ENCODE measurements at regions not wholly inside any gene's neighbourhood (a gene's known extent, or its start where the extent isn't known, plus 50 kb on each side); places are given as distances from the start of the nearest gene placed in this dataset.
"Not testable (repeated sequence)": the region's sequence is repeated elsewhere in the genome, so short reads cannot be mapped to it uniquely, and the experiment has no call there.

DNA sequence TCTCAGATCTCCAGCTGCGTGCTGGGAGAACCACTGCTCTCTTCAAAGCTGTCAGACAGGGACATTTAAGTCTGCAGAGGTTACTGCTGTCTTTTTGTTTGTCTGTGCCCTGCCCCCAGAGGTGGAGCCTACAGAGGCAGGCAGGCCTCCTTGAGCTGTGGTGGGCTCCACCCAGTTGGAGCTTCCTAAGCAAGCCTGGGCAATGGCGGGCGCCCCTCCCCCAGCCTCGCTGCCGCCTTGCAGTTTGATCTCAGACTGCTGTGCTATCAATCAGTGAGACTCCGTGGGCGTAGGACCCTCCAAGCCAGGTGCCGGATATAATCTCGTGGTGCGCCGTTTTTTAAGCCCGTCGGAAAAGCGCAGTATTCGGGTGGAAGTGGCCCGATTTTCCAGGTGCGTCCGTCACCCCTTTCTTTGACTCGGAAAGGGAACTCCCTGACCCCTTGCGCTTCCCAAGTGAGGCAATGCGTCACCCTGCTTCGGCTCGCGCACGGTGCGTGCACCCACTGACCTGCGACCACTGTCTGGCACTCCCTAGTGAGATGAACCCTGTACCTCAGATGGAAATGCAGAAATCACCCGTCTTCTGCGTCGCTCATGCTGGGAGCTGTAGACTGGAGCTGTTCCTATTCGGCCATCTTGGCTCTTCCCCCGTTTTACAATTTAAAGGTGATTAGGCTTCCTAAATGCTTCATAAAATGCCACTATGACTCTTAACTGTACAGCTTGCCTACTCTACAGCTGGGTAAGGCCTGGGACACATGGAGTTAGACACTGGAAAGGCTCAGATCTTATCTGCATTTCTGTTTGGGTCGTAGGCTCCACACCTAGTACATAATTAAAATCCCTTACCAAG, 115.7 kb upstream of the PMCH start:
- not testable (repeated sequence) for ATAC-seq; H3K27ac Mint-ChIP-seq; H3K4me3 Mint-ChIP-seq; H3K36me3 Mint-ChIP-seq; H3K27me3 Mint-ChIP-seq; H3K9me3 Mint-ChIP-seq; H3K4me1 Mint-ChIP-seq (ENCODE audit: low read depth in 2 of 2); DNase-seq (ENCODE audit: low spot score)

DNA sequence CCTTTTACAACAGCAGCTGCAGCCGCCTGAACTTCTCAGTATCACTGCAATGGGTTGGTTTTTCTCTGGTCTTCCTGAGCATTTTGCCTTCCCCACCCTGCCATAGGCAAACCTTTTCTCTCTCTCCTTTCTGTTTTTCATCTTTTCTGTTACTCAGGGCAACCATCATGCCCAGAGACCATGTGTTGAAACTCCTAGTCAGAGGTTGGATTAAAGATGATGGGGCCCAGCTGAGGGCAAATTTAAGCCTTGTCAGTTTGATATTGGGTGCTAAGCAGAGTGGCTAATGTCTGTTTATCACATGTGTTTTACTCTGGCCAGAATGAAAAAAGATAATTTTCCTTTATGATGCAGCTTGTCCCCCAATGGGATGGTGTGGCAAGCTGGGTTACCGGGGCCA, 107.9 kb upstream of the PMCH start:
- DNase-seq (ENCODE audit: low spot score) (no peak), ATAC-seq (no peak)
- Mint-ChIP-seq H3K27me3 (peaks cover 0 to 8% of the 10 kb centered on the region in 2 donors), H3K9me3 (peaks cover 6% of the 10 kb centered on the region), H3K4me3 (no peak overlapping the region), H3K4me1 (ENCODE audit: low read depth in 2 of 2) (peaks cover 0 to 7% of the 10 kb centered on the region in 2 donors), H3K36me3 (no peaks in the 10 kb centered on the region), H3K27ac (no peak overlapping the region)

DNA sequence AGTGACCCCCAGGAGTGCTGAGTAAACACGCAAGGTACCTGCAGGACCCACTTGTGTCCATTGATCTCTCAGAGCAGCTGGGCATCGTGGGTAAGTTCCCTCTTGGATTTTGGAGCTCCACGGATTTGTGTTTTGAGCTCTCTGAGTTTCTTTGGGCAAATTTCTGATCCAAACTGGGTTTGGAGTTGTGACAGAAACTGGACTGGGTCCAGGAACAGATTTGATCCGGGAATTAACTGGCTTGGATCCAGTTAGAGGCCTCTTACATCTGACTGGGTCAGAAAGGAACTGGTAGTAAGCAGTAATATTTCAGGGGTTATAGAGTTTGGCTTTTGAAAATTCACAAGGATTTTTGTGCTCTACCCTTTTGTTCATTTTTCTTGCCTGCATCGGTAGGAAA, 107.0 kb upstream of the PMCH start:
- not testable (repeated sequence) for H3K27me3 Mint-ChIP-seq; H3K4me3 Mint-ChIP-seq; DNase-seq (ENCODE audit: low spot score); H3K36me3 Mint-ChIP-seq; H3K9me3 Mint-ChIP-seq; H3K27ac Mint-ChIP-seq; ATAC-seq; H3K4me1 Mint-ChIP-seq (ENCODE audit: low read depth in 2 of 2)

DNA sequence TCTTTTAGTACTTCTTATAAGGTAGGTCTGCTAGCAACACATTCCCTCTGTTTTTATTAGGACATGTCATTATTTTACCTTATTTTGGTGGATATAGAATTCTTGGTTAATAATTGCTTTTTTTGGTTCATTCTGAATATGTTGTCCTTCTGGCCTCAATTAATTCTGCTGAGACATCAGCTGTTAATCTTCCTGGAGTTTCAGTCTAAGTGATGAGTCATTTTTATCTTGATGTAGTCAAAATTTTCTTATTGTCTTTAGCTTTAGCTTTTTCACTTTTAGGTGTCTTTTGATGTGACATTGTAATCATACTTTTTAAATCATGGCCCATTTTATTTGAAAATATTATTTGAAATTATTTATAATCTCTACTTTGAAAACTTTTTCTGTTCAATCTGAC, 104.9 kb upstream of the PMCH start:
- Mint-ChIP-seq H3K4me1 (ENCODE audit: low read depth in 2 of 2) (peaks cover 0 to 7% of the 10 kb centered on the region in 2 donors), H3K27ac (no peak overlapping the region), H3K27me3 (peaks cover 0 to 27% of the 10 kb centered on the region in 2 donors), H3K4me3 (no peak overlapping the region), H3K9me3 (peaks cover 6% of the 10 kb centered on the region), H3K36me3 (no peaks in the 10 kb centered on the region)
- ATAC-seq (no peak), DNase-seq (ENCODE audit: low spot score) (no peak)

DNA sequence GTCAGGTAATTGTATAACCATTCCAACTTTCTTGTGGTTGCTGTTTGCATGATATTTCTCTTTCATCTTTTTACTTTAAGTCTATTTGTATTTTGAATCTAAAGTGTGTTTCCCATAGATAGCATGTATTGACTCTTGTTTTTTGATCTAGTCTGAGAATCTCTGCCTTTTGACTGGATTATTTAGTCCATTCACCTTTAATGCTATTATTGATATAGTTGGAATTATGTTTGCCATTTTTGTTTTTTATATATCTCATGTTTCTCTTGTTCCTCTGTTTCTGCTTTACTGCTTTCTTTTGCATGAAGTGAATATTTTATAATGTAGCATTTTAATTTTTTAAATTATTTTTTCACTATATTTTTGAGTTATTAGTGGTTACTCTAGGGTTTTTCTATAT, 103.9 kb upstream of the PMCH start:
- H3K27me3 Mint-ChIP-seq, result peaks cover 0 to 37% of the 10 kb centered on the region in 2 donors
- no peak overlapping the region for H3K4me3 Mint-ChIP-seq
- no peaks in the 10 kb centered on the region for H3K36me3 Mint-ChIP-seq
- ATAC-seq (no peak), DNase-seq (ENCODE audit: low spot score) (no peak)
- peaks cover 11% of the 10 kb centered on the region for H3K9me3 Mint-ChIP-seq
- H3K27ac Mint-ChIP-seq, result no peak overlapping the region
- H3K4me1 Mint-ChIP-seq (ENCODE audit: low read depth in 2 of 2), result peaks cover 0 to 7% of the 10 kb centered on the region in 2 donors

DNA sequence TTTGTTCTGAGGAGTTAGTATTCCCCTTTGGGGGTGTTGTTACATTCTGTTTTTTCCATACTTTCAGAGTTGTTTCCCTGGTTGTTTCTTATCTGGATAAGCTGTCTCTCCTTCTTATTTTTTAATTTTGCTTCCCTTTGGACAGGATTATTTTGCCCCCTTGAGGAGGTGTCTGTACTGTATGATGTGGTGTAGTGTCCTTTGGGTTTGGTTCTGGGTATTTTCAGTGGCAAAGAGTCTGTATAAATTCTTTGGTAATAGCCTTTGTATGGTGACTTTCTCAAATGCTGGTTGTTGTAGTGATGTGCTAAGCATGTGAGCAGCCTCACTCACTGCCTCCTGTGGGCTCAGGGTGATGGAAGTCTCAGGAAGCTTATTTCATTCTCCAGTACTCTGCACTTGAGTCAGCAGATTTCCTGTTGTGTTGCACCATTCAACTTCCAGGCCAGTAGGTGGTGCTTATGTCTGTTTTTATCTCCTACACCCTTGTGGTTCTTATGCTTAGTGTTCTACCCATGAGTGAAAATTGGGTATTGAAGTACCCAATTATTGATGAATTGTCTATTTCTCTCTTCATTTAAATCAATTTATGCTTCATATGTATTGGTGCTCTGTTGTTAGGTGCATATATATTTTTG, 103.3 kb upstream of the PMCH start:
- no peak overlapping the region for H3K4me3 Mint-ChIP-seq
- peaks cover 11% of the 10 kb centered on the region for H3K9me3 Mint-ChIP-seq
- DNase-seq (ENCODE audit: low spot score) (no peak), ATAC-seq (peak; percentile 61 to 89)
- H3K36me3 Mint-ChIP-seq, result no peaks in the 10 kb centered on the region
- H3K4me1 Mint-ChIP-seq (ENCODE audit: low read depth in 2 of 2), result peaks cover 0 to 7% of the 10 kb centered on the region in 2 donors
- H3K27me3 Mint-ChIP-seq, result peaks cover 0 to 39% of the 10 kb centered on the region in 2 donors
- H3K27ac Mint-ChIP-seq, result no peak overlapping the region

DNA sequence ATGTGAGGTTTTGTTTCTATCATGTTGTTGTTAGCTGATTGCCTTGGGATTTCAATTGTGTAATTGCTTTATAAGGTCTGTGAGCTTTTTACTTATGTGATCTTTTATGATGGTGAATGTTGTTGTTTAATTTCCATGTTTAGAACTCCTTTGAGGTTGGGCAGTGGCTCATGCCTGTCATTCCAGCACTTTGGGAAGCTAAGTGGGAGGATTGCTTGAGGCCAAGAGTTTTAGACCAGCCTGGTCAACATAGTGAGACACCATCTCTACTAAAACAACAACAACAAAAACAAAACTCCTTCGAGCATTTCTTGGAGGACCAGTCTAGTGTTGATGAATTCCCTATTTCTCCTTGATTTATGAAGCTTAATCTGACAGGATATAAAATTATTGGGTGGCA, 102.1 kb upstream of the PMCH start:
- ATAC-seq, result no peak
- no peak for DNase-seq (ENCODE audit: low spot score)
- H3K4me3 Mint-ChIP-seq, result no peak overlapping the region

DNA sequence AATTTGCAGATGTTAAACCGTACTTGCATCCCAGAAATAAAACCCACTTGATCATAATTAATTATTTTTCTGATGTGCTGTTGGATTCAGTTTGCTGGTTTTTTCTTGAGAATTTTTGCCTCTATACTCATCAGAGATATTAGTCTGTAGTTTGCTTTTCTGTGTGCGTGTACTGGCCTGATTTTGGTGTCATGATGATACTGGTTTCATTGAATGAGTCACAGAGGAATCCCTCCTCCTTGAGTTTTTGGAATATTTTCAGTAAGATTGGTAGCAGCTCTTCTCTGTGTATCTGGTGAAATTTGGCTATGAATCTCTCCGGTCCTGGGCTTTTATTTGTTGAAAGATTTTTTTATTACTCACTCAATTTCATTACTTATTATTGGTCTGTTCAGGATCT, 100.4 kb upstream of the PMCH start:
- H3K4me3 Mint-ChIP-seq, result no peak overlapping the region
- H3K36me3 Mint-ChIP-seq, result no peaks in the 10 kb centered on the region
- H3K27me3 Mint-ChIP-seq, result peaks cover 0 to 39% of the 10 kb centered on the region in 2 donors
- H3K4me1 Mint-ChIP-seq (ENCODE audit: low read depth in 2 of 2), result peaks cover 0 to 7% of the 10 kb centered on the region in 2 donors
- peaks cover 11% of the 10 kb centered on the region for H3K9me3 Mint-ChIP-seq
- ATAC-seq (no peak), DNase-seq (ENCODE audit: low spot score) (no peak)
- H3K27ac Mint-ChIP-seq, result no peak overlapping the region

More for the DNA sequence above, 102.1 kb upstream of the PMCH start:
- Mint-ChIP-seq H3K9me3 (peaks cover 11% of the 10 kb centered on the region), H3K4me1 (ENCODE audit: low read depth in 2 of 2) (peaks cover 0 to 7% of the 10 kb centered on the region in 2 donors), H3K36me3 (no peaks in the 10 kb centered on the region), H3K27me3 (peaks cover 0 to 39% of the 10 kb centered on the region in 2 donors), H3K27ac (no peak overlapping the region)

DNA sequence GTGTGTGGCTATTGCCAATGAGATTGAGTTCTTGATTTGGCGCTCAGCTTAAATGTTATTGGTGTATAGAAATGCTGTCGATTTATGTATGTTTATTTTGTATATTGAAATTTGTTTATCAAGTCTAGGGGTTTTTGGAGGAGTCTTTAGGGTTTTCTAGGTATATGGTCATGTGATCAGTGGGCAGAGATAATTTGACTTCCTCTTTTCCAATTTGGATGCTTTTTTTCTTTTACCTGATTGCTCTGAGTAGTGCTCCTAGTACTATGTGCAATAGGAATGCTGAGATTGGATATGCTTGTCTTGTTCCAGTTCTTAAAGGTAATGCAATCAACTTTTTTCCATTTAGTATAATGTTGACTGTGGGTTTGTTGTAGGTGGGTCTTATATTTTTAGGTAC, 99.8 kb upstream of the PMCH start:
- peaks cover 11% of the 10 kb centered on the region for H3K9me3 Mint-ChIP-seq
- no peak for DNase-seq (ENCODE audit: low spot score)
- H3K27me3 Mint-ChIP-seq, result peaks cover 0 to 39% of the 10 kb centered on the region in 2 donors
- no peaks in the 10 kb centered on the region for H3K36me3 Mint-ChIP-seq
- peaks cover 0 to 7% of the 10 kb centered on the region in 2 donors for H3K4me1 Mint-ChIP-seq (ENCODE audit: low read depth in 2 of 2)
- no peak overlapping the region for H3K4me3 Mint-ChIP-seq
- no peak overlapping the region for H3K27ac Mint-ChIP-seq
- ATAC-seq, result no peak

DNA sequence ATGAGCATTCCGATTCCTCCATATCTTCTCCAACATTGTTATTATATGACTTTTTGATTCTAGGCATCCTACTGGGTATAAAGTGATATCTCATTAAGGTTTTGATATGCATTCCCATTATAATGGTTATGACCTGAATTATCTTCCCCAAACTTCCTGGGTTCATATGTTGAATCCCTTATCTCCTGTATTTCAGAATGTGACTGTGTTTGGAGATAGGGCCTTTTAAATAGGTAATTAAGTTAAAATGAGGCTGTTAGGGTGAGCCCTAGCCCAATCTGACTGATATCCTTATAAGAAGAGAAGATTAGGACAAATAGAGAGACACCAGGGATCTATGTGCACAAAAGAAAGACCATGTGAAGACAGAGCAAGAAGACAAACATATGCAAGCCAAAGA, 96.9 kb upstream of the PMCH start:
- H3K4me3 Mint-ChIP-seq, result no peak overlapping the region
- ATAC-seq (no peak), DNase-seq (ENCODE audit: low spot score) (no peak)
- peaks cover 0 to 31% of the 10 kb centered on the region in 2 donors for H3K27me3 Mint-ChIP-seq
- H3K36me3 Mint-ChIP-seq, result no peaks in the 10 kb centered on the region
- no peak overlapping the region for H3K27ac Mint-ChIP-seq
- H3K4me1 Mint-ChIP-seq (ENCODE audit: low read depth in 2 of 2), result no peaks in the 10 kb centered on the region
- peaks cover 9% of the 10 kb centered on the region for H3K9me3 Mint-ChIP-seq

DNA sequence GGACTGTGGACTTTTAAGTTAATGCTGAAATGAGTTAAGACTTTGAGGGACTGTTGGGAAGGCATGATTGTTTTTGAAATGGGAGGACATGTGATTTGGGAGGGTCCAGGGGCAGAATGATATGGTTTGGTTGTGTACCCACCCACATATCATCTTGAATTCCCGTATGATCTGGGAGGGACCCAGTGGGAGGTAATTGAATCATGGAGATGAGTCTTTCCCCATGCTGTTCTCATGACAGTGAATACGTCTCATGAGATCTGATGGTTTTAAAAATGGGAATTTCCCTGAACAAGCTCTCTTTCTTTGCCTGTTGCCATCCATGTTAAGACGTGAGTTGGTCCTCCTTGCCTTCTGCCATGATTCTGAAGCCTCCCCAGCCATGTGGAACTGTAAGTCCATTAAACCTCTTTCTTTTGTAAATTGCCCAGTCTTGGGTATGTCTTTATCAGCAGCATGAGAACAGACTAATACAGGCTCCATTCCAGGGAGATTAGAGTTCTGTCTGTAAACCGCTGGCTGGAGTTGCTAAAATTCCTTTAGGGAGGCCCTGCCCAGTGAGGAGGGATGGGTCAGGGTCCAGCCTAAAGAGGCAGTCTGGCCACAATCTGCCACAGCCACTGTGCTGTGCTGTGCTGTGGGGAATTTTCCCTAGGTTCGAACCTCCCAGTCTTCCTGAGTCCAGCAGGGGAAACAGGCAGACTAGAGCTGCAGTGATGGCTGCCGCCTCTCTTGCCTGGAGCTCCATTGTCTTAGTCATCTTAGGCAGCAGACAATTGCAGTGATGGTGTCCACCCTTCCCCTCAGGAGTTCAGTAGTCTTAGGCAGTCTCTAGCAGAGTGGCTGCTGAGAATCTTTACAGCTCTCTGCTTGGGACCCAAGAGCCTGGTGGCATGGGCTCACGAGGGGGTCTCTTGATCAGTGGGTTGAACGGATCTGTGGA, 94.1 kb upstream of the PMCH start:
- peak in 1 of 2 donors; percentile 24 for ATAC-seq
- not testable (repeated sequence) for H3K36me3 Mint-ChIP-seq; DNase-seq (ENCODE audit: low spot score); H3K27me3 Mint-ChIP-seq; H3K27ac Mint-ChIP-seq; H3K4me1 Mint-ChIP-seq (ENCODE audit: low read depth in 2 of 2); H3K4me3 Mint-ChIP-seq; H3K9me3 Mint-ChIP-seq

DNA sequence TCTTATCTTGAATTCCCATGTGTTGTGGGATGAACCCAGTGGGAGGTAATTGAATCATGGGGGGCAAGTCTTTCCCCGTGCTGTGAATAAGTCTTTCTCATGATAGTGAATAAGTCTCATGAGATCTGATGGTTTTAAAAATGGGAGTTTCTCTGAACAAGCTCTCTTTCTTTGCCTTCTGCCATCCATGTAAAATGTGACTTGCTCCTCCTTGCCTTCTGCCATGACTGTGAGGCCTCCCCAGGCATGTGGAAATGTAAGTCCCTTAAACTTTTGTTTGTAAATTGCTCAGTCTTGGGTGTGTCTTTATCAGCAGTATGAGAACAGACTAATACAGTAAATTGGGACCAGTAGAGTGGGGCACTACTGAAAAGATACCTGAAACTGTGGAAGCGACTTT, 92.1 kb upstream of the PMCH start:
- H3K27ac Mint-ChIP-seq; H3K27me3 Mint-ChIP-seq; DNase-seq (ENCODE audit: low spot score); ATAC-seq; H3K4me1 Mint-ChIP-seq (ENCODE audit: low read depth in 2 of 2); H3K9me3 Mint-ChIP-seq; H3K36me3 Mint-ChIP-seq; H3K4me3 Mint-ChIP-seq: not testable (repeated sequence)

DNA sequence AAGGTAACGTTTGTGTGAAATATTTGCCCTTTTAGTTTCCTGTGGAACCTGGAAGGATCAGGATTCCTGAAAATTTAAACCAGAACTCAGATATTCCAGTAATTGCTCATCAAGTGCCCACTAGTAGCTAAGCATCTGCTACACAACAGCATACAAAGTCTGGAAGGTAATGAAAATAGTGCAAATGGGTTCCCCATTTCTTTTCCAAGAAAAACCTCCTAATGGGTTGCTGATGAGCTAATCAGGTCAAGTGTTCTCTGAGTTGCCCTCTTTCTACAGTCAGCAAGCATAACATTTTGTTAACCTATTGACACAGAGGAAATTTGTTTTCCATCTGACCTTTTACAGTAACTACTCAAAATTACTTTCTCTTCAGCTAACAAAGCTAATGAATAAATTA, 83.6 kb upstream of the PMCH start:
- peaks cover 0 to 16% of the 10 kb centered on the region in 2 donors for H3K27me3 Mint-ChIP-seq
- H3K27ac Mint-ChIP-seq, result no peak overlapping the region
- no peak for DNase-seq (ENCODE audit: low spot score)
- no peaks in the 10 kb centered on the region for H3K4me1 Mint-ChIP-seq (ENCODE audit: low read depth in 2 of 2)
- no peaks in the 10 kb centered on the region for H3K36me3 Mint-ChIP-seq
- peaks cover 6% of the 10 kb centered on the region for H3K9me3 Mint-ChIP-seq
- ATAC-seq, result no peak
- no peak overlapping the region for H3K4me3 Mint-ChIP-seq

All from natural killer cell treated with Interleukin-12 subunit alpha and Interleukin-12 subunit beta and Interleukin-15 and Interleukin-18, amount 100 ng/mL, for 72 hours (primary cell).